ENCODE measurements at regions not wholly inside any gene's neighbourhood (a gene's known extent, or its start where the extent isn't known, plus 50 kb on each side); places are given as distances from the start of the nearest gene placed in this dataset.

DNA sequence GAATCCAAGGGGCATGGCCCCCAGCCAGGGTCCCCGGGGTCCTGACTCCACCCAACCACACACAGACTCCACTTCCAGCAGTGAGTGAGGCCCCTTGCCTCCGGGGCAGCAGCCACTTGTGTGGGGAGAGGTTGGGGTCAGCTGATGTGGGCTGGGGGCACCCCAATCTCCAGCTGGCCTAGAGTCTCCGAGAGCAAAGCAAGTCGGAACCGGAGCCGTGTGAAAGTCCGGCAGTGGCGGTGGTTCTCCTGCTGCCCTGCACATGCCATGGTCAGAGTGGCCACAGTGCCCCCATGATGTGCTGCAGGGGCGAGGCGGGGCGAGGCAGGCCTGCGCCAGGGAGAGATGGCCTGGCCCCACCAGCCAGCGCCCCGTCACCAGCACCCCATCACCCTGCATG lies 74.6 kb downstream of the PDGFA start:
- no peak for TF ChIP-seq EZH2 (IDR thresholded peaks at IDR 0.05; ENCODE audit: borderline replicate concordance)
- TF ChIP-seq, protein P1, sequence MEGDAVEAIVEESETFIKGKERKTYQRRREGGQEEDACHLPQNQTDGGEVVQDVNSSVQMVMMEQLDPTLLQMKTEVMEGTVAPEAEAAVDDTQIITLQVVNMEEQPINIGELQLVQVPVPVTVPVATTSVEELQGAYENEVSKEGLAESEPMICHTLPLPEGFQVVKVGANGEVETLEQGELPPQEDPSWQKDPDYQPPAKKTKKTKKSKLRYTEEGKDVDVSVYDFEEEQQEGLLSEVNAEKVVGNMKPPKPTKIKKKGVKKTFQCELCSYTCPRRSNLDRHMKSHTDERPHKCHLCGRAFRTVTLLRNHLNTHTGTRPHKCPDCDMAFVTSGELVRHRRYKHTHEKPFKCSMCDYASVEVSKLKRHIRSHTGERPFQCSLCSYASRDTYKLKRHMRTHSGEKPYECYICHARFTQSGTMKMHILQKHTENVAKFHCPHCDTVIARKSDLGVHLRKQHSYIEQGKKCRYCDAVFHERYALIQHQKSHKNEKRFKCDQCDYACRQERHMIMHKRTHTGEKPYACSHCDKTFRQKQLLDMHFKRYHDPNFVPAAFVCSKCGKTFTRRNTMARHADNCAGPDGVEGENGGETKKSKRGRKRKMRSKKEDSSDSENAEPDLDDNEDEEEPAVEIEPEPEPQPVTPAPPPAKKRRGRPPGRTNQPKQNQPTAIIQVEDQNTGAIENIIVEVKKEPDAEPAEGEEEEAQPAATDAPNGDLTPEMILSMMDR (IDR thresholded peaks at IDR 0.05; ENCODE audit: poor library complexity), result no peak

All from hepatocyte (in vitro differentiated cells).